ENCODE measurements at regions not wholly inside any gene's neighbourhood (a gene's known extent, or its start where the extent isn't known, plus 50 kb on each side); places are given as distances from the start of the nearest gene placed in this dataset.
A peak's percentile ranks its signal among the peaks of the same experiment; 100 is the strongest.

DNA sequence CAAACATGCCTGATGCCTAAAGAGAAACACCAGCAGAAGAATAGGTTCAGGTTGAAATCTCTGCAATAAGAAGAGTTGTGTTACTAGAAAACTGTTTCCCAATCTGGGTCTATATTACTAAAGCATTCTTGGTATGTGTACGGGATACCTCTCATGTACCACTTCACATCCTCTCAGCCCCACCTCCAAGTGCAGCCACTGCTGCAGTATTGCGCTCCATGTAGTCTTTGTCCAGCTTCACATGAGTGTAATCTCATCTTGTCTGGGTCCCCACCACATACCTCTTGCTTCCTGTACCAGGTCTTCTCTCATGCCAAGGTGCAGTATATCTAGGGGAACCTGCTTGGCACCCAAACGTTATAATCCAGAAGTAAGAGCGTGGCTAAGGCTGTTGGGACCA lies 187.5 kb upstream of the EEA1 start:
- no peak for DNase-seq
- intact Hi-C loops (cut with DNase I, micrococcal nuclease) = no loop called here
- peaks cover 3% of the 10 kb centered on the region for H3K4me1 ChIP-seq (ENCODE audit: low read depth)
- no peaks in the 10 kb centered on the region for H3K36me3 ChIP-seq (ENCODE audit: low read depth)
- TF ChIP-seq, protein P1, sequence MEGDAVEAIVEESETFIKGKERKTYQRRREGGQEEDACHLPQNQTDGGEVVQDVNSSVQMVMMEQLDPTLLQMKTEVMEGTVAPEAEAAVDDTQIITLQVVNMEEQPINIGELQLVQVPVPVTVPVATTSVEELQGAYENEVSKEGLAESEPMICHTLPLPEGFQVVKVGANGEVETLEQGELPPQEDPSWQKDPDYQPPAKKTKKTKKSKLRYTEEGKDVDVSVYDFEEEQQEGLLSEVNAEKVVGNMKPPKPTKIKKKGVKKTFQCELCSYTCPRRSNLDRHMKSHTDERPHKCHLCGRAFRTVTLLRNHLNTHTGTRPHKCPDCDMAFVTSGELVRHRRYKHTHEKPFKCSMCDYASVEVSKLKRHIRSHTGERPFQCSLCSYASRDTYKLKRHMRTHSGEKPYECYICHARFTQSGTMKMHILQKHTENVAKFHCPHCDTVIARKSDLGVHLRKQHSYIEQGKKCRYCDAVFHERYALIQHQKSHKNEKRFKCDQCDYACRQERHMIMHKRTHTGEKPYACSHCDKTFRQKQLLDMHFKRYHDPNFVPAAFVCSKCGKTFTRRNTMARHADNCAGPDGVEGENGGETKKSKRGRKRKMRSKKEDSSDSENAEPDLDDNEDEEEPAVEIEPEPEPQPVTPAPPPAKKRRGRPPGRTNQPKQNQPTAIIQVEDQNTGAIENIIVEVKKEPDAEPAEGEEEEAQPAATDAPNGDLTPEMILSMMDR (IDR thresholded peaks at IDR 0.05) = no peak
- H3K4me3 ChIP-seq = no peak overlapping the region
- H3K9me3 ChIP-seq = no peaks in the 10 kb centered on the region
- no peak for ATAC-seq

DNA sequence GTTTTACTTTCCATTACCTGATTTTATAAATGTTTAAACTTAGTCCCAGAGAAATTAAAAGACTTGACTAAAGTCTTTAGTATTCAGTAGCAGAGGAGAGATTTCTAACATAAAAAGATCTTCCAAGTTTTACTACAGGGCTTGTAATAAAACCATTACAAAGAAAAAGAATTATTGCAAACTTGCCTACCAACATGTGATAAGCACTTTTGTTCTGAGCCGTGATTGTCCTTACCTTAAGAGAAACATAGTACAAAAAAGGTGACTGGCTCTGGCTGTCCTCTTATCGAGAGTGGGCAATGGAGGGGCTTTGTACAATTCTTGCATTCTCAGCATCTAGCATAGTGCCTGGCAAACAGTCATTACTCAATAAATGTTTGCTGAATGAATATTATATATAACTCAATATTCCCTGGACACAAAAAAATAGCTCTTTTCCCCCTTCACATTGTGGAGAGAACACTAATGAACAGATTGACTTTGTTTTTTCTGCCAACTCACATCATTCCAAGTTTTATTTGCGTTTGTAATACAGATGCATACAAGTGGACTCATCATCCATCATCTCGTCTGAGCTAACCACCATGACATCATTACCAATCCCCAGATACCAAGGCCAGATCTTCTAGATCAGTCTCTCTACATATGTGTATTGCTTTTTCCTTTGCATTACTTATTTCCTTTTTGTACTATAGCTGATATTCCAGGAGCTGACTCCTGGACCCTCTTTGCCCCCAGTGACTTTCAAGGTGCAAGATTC lies 192.8 kb upstream of the EEA1 start:
- DNase-seq (no peak), ATAC-seq (no peak)
- H3K36me3 ChIP-seq (ENCODE audit: low read depth) = no peaks in the 10 kb centered on the region
- TF ChIP-seq, protein P1 (IDR thresholded peaks at IDR 0.05) = no peak
- no peak overlapping the region for H3K4me3 ChIP-seq
- peaks cover 10% of the 10 kb centered on the region for H3K4me1 ChIP-seq (ENCODE audit: low read depth)
- intact Hi-C loops (cut with DNase I, micrococcal nuclease) = no loop called here
- H3K9me3 ChIP-seq = no peaks in the 10 kb centered on the region

DNA sequence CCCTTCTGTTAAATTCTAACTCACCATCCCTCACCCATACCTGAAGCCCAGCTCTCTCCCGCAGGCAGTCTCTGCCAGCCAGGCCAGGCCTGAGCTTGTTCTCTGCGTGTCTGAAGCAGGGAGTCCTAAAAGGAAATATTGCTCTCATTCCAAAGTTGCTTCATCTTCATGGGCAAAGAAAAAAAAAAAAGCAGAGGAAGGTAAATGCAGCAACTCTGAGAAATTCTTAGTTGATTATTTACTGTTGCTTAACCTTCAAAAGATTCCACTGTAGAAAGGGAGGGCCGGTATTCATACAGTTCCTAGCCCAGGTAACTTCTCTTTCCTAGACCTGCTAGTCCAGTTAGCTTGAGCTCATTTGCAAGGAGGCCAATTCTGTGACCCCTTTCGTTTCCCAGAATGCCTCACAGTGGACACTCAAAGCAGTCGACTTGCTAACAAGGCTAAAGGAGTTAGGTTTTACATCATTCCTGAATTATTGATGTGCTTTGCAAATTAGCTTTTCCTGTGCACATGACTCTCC lies 193.5 kb upstream of the EEA1 start:
- TF ChIP-seq, protein P1 (IDR thresholded peaks at IDR 0.05) = no peak

DNA sequence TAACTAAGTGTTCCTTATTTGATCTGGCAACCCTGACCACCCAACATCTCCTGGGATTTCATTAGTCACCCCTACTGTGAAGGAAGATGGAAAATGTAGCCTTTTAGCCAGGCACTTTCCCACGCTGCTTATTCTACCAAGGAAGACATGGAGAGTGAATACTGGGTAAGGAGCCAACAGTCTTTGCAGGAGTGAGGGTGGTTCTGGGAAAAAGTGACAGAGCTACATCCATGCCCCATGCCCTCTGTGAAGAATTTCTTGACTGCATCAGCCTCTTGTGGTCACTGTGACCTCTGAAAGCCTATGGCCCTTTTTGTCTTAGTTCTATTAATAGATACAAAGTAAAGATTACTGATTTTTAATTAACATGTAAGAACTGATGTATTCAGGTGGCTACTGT lies 196.0 kb upstream of the EEA1 start:
- Histone ChIP-seq H3K9me3 (no peaks in the 10 kb centered on the region), H3K4me1 (ENCODE audit: low read depth) (peaks cover 14% of the 10 kb centered on the region), H3K4me3 (no peak overlapping the region), H3K36me3 (ENCODE audit: low read depth) (no peaks in the 10 kb centered on the region)
- TF ChIP-seq, protein P1 (IDR thresholded peaks at IDR 0.05) = no peak
- DNase-seq (no peak), ATAC-seq (no peak)
- intact Hi-C loops (cut with DNase I, micrococcal nuclease) = no loop called here

More for the DNA sequence above, 193.5 kb upstream of the EEA1 start:
- H3K4me1 ChIP-seq (ENCODE audit: low read depth) = peaks cover 12% of the 10 kb centered on the region
- intact Hi-C loops (cut with DNase I, micrococcal nuclease) = no loop called here
- ATAC-seq (peak; percentile 73), DNase-seq (no peak)
- no peaks in the 10 kb centered on the region for H3K9me3 ChIP-seq
- no peaks in the 10 kb centered on the region for H3K36me3 ChIP-seq (ENCODE audit: low read depth)
- no peak overlapping the region for H3K4me3 ChIP-seq

DNA sequence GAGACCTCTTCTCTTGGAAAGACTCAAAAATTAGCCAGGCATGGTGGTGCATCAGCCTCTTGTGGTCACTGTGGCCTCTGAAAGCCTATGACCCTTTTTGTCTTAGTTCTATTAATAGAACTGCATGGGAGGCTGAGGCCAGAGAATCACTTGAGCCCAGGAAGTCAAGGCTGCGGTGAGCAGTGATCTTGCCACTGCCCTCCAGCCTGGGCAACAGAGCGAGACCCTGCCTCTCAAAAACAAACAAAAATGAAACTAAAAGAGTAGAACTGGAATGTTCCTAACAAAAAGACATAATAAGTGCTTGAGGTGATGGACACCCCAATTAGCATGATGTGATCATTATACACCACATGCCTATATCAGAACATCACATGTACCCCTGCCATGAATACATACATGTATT lies 197.0 kb upstream of the EEA1 start:
- Histone ChIP-seq H3K9me3 (no peaks in the 10 kb centered on the region), H3K36me3 (ENCODE audit: low read depth) (no peaks in the 10 kb centered on the region), H3K4me1 (ENCODE audit: low read depth) (peaks cover 14% of the 10 kb centered on the region), H3K4me3 (no peak overlapping the region)
- DNase-seq = no peak
- TF ChIP-seq, protein P1 (IDR thresholded peaks at IDR 0.05) = no peak
- no peak for ATAC-seq
- intact Hi-C loops (cut with DNase I, micrococcal nuclease) = no loop called here

All from mucosa of descending colon (tissue), 3 donors.